ENCODE measurements at regions not wholly inside any gene's neighbourhood (a gene's known extent, or its start where the extent isn't known, plus 50 kb on each side); places are given as distances from the start of the nearest gene placed in this dataset.
A peak's percentile ranks its signal among the peaks of the same experiment; 100 is the strongest.

DNA sequence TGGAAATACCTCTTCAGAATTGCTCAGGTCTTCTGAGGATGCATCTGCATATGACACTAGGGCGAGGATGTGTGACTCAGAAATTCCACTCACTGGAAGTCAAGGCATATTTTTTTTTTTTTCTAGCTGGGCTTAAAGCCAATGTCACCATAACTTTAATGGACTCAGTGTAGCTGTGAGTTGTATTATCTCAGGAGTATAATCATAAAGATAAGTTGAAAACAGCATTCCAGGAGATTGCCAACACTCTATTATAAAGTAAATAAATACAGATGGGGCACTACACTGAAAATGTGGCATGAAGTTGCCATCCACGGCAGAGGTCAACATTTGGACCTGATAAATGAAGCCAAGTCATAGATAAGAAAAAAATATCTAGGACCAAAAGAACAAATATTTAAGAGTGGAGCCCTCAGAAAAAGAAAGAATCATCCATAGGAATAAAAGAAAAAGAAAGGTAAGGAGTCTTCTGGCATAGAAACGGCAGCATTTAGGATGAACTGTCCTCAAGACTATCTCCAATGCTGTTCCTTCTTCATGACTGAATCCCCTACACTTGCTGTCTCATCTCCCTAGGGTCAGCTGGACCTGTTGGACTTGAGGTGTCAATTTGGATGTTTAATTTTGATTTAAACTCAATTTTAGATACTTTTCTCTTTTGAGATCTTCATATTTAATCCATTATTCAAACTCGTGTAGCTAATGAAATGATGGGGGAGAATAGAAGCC is 72.9 kb upstream of the CAV2 start:
- Histone ChIP-seq H3K9me2 (ENCODE audit: insufficient read depth) (no peaks in the 10 kb centered on the region), H3K27ac (peak overlapping the region; percentile 59), H2AFZ (no peak overlapping the region), H3K27me3 (ENCODE audit: insufficient read depth, low read depth) (no peaks in the 10 kb centered on the region), H3K4me1 (replicated peaks; ENCODE audit: insufficient read depth) (peaks cover 26% of the 10 kb centered on the region), H3K79me2 (ENCODE audit: low read depth) (no peaks in the 10 kb centered on the region), H3K4me3 (no peak overlapping the region), H3K36me3 (ENCODE audit: low read depth) (no peaks in the 10 kb centered on the region), H3K9me3 (ENCODE audit: insufficient read depth, low read depth) (no peaks in the 10 kb centered on the region; the same call in 1 of the 2 replicates), H4K20me1 (ENCODE audit: insufficient read depth) (no peaks in the 10 kb centered on the region), H3K4me2 (peak overlapping the region; percentile 21; the same call in 1 of the 2 replicates), H3F3A (ENCODE audit: insufficient read depth, low read depth) (peaks cover 21% of the 10 kb centered on the region)
- ChIA-PET CTCF (interaction anchor here (0.5 kb wide), 1 partner anchor 123 kb away, joined by 6 read pairs; no protein-coding TSS in a partner anchor), POLR2A (ENCODE audit: unreplicated experiment) (interaction anchor here (0.6 to 1.0 kb wide), 13 partner anchors 15 to 843 kb away, joined by 3 to 9 read pairs (median 5); no protein-coding TSS in a partner anchor)
- TSS peak; percentile 81 for BruUV-seq (replicated peaks)
- peak; percentile 56 to 91 for DNase-seq
- no peak for TF ChIP-seq CTCF (conservative IDR thresholded peaks at IDR 0.05)
- TF ChIP-seq EZH2 (IDR thresholded peaks at IDR 0.05; ENCODE audit: low read depth) = no peak
- intact Hi-C loops (cut with micrococcal nuclease; ENCODE audit: unreplicated experiment) = loop anchor here (1.0 to 10.0 kb wide), 8 partner anchors 17 to 168 kb away; partner anchors contain the start of gene CAV2

- Histone ChIP-seq H3K27ac (no peak overlapping the region), H3K27me3 (ENCODE audit: insufficient read depth, low read depth) (no peaks in the 10 kb centered on the region), H3K36me3 (ENCODE audit: low read depth) (0 out of 2 replicates have a peak, but pooled peaks cover 5% of the 10 kb centered on the region), H4K20me1 (ENCODE audit: insufficient read depth) (no peaks in the 10 kb centered on the region), H3K9me3 (ENCODE audit: insufficient read depth, low read depth) (no peaks in the 10 kb centered on the region; the same call in 1 of the 2 replicates), H3K4me3 (no peak overlapping the region), H3K4me2 (no peak overlapping the region), H3K4me1 (replicated peaks; ENCODE audit: insufficient read depth) (peaks cover 47% of the 10 kb centered on the region), H3K79me2 (ENCODE audit: low read depth) (no peaks in the 10 kb centered on the region), H3K9me2 (ENCODE audit: insufficient read depth) (no peaks in the 10 kb centered on the region), H2AFZ (no peak overlapping the region), H3F3A (ENCODE audit: insufficient read depth, low read depth) (peaks cover 26% of the 10 kb centered on the region)
- TF ChIP-seq EZH2 (IDR thresholded peaks at IDR 0.05; ENCODE audit: low read depth) = no peak
- no peak for TF ChIP-seq CTCF (conservative IDR thresholded peaks at IDR 0.05)
- BruUV-seq (replicated peaks) = no TSS peak
- ChIA-PET POLR2A (ENCODE audit: unreplicated experiment) (no interaction called here), CTCF (no interaction called here)
- intact Hi-C loops (cut with micrococcal nuclease; ENCODE audit: unreplicated experiment) = loop anchor here (10.0 kb wide), 1 partner anchor 155 kb away; no protein-coding TSS in a partner anchor
- no peak for DNase-seq
Observed at GRCh38 chr7:116429986-116430619, 69.4 kb upstream of the CAV2 start.

DNA sequence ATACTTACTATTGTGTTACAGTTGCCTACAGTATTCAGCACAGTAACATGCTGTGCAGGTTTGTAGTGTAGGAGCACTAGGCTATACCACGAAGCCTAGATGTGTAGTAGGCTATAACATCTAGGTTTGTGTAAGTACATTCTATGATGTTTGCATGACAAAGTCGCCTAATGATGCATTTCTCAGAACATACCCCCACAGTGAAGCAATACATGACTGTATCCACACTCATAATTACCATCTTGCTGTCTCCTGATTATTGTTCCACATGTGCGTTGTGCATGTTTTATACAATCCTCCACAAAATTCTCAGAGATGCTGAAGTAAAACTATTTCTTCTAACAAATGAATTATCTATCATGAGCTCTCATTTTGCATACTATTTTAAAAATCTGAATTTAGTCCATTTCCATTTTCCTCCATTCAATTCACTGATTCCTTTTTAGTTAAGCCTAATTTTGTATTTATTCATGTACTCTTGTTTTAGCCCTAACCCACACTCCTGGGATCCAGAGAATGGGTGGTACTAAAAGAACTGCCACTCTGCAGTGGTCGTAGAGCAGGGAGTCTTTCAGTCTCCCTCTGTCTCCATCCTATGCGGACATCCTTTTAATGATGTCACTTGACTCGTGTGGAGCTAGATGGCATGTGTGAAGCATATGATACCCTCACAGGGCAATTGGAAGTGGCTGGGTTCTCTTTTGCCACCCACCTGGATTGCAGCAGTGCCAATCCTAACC is 67.6 kb upstream of the CAV2 start:
- Histone ChIP-seq H3K36me3 (ENCODE audit: low read depth) (0 out of 2 replicates have a peak, but pooled peaks cover 5% of the 10 kb centered on the region), H2AFZ (no peak overlapping the region)
- POLR2A ChIA-PET (ENCODE audit: unreplicated experiment) = interaction anchor here (0.7 kb wide), 1 partner anchor 165 kb away, joined by 3 read pairs; no protein-coding TSS in a partner anchor

More for the DNA sequence above, 67.6 kb upstream of the CAV2 start:
- intact Hi-C loops (cut with micrococcal nuclease; ENCODE audit: unreplicated experiment) = no loop called here
- no peaks in the 10 kb centered on the region for H3K79me2 ChIP-seq (ENCODE audit: low read depth)
- no peak for DNase-seq
- H3K4me2 ChIP-seq = no peak overlapping the region
- TF ChIP-seq EZH2 (IDR thresholded peaks at IDR 0.05; ENCODE audit: low read depth) (no peak), CTCF (conservative IDR thresholded peaks at IDR 0.05) (no peak)
- H3K27me3 ChIP-seq (ENCODE audit: insufficient read depth, low read depth) = no peaks in the 10 kb centered on the region
- peaks cover 12% of the 10 kb centered on the region; the same call in 1 of the 2 replicates for H3F3A ChIP-seq (ENCODE audit: insufficient read depth, low read depth)
- CTCF ChIA-PET = no interaction called here
- no peaks in the 10 kb centered on the region; the same call in 1 of the 2 replicates for H3K9me3 ChIP-seq (ENCODE audit: insufficient read depth, low read depth)
- BruUV-seq (replicated peaks) = no TSS peak
- peaks cover 30% of the 10 kb centered on the region for H3K4me1 ChIP-seq (replicated peaks; ENCODE audit: insufficient read depth)
- H3K27ac ChIP-seq = no peak overlapping the region
- H3K4me3 ChIP-seq = no peak overlapping the region
- H3K9me2 ChIP-seq (ENCODE audit: insufficient read depth) = no peaks in the 10 kb centered on the region
- no peaks in the 10 kb centered on the region for H4K20me1 ChIP-seq (ENCODE audit: insufficient read depth)

Measured in PC-9 (cell line).